ENCODE measurements at regions not wholly inside any gene's neighbourhood (a gene's known extent, or its start where the extent isn't known, plus 50 kb on each side); places are given as distances from the start of the nearest gene placed in this dataset.

DNA sequence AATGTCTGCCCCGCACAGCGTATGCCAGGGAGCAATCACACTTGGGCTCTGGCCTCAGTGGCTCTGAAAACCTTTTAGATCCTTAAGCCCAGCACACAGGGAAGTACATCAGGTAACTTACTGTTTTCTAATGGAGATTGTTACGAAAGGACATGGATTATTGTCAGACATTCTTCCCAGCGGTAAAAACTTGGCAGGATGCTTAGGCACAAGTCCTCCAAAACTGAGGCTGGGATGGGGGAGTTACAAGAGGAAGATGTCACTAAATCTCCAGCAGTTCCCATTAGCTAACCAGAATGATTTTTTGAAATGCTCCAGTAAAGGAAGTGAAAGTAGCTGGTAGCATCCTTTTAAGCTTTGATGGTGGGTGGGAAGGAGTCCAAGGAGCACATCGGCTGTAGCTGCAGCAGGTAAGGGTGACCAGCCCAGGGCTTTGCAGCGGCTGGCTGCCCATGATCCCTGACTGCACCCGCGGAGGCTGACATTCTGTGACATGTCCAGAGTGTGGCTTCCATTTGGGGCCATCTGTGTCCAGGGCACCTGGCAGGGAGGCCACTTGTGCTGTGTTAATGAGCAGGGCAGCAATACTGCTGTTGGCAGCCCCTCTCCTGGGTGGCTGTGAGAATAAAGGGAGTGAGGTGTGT lies 165.8 kb downstream of the GADD45G start:
- Histone ChIP-seq H3K27ac (no peak overlapping the region), H3K27me3 (replicated peaks) (no peaks in the 10 kb centered on the region)
- in situ Hi-C loops (cut with HindIII; ENCODE audit: low pct_ligation_motif_present, low sequenced_read_pairs), result no loop called here

DNA sequence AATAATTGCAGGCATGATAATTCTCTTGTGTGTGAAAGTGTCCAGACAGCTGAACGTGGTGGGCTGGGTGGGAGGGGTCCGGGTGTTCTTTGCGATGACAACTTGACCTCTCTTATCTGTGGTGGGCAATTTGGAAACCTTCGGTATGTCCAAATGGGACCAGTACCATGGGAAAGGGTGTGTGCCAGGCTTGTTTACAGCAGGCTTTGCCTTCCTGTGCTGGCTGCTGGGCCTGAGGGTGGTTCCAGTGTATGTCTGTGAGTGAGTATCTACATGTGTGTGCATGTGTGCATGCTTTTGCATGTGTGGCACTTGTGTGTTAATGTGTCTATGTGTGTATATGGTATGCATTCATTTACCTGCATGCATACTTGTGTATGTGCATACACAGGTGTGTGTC lies 166.4 kb downstream of the GADD45G start:
- no peak overlapping the region for H3K27ac ChIP-seq
- H3K27me3 ChIP-seq (replicated peaks), result no peaks in the 10 kb centered on the region
- H3K4me3 ChIP-seq (ENCODE audit: low read depth, low read length), result no peak overlapping the region
- H3K36me3 ChIP-seq (replicated peaks), result no peaks in the 10 kb centered on the region
- TF ChIP-seq, protein P1, sequence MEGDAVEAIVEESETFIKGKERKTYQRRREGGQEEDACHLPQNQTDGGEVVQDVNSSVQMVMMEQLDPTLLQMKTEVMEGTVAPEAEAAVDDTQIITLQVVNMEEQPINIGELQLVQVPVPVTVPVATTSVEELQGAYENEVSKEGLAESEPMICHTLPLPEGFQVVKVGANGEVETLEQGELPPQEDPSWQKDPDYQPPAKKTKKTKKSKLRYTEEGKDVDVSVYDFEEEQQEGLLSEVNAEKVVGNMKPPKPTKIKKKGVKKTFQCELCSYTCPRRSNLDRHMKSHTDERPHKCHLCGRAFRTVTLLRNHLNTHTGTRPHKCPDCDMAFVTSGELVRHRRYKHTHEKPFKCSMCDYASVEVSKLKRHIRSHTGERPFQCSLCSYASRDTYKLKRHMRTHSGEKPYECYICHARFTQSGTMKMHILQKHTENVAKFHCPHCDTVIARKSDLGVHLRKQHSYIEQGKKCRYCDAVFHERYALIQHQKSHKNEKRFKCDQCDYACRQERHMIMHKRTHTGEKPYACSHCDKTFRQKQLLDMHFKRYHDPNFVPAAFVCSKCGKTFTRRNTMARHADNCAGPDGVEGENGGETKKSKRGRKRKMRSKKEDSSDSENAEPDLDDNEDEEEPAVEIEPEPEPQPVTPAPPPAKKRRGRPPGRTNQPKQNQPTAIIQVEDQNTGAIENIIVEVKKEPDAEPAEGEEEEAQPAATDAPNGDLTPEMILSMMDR (IDR thresholded peaks at IDR 0.05; ENCODE audit: low read depth, low read length, missing control alignments), result no peak
- in situ Hi-C loops (cut with HindIII; ENCODE audit: low pct_ligation_motif_present, low sequenced_read_pairs), result no loop called here
- no peak for DNase-seq

More for the DNA sequence above, 165.8 kb downstream of the GADD45G start:
- H3K4me3 ChIP-seq (ENCODE audit: low read depth, low read length), result no peak overlapping the region
- no peak for DNase-seq
- TF ChIP-seq, protein P1 (IDR thresholded peaks at IDR 0.05; ENCODE audit: low read depth, low read length, missing control alignments), result no peak
- no peaks in the 10 kb centered on the region for H3K36me3 ChIP-seq (replicated peaks)

DNA sequence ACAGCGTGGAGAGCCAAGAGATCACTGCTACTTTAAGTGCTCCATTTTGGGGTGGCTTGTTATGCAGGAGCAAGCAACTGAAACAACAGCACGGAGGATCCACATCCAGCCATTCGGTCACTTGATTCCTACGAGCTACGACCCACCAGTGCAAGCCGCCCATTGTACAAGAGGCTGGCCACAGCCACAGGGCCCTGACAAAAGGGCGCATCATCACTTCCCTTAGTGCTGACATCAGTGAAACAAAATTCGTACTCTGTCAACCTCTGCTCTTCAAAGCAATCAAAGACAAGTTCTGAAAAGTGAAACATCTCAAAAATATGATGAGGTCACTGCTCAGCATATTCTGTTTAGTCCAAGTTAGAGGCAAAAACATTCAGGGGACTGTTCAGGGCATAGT lies 168.4 kb downstream of the GADD45G start:
- Histone ChIP-seq H3K36me3 (replicated peaks) (no peaks in the 10 kb centered on the region), H3K27me3 (replicated peaks) (no peaks in the 10 kb centered on the region), H3K27ac (no peak overlapping the region), H3K4me3 (ENCODE audit: low read depth, low read length) (no peak overlapping the region)
- in situ Hi-C loops (cut with HindIII; ENCODE audit: low pct_ligation_motif_present, low sequenced_read_pairs), result no loop called here
- no peak for DNase-seq
- TF ChIP-seq, protein P1 (IDR thresholded peaks at IDR 0.05; ENCODE audit: low read depth, low read length, missing control alignments), result no peak

DNA sequence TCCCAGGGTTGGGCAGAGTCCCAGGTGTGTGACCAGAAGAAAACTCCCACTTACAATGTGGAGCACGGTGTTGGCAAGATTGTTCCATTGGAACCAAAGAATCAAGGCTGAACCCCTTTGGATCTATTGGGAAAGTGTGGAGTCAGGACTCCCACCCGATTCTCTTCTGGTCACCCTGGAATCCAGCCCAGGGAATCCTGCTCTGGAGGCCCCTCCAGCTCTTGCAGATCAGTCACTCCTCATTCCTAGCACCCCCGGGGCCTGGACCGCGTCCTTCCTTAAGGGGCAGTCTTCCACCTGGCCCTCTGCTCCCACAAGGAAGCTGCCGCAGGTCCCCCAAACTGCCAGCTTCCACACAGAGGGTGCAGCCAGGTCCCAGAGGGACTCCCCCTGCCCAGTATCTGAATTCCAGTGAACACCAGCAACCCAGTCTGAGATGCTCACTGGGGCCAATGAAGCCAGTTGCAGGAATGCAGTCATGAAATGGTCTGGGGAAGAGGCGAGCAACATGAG lies 170.1 kb downstream of the GADD45G start:
- no peak overlapping the region for H3K27ac ChIP-seq
- H3K27me3 ChIP-seq (replicated peaks), result no peaks in the 10 kb centered on the region
- H3K4me3 ChIP-seq (ENCODE audit: low read depth, low read length), result no peak overlapping the region
- no peak for DNase-seq
- TF ChIP-seq, protein P1 (IDR thresholded peaks at IDR 0.05; ENCODE audit: low read depth, low read length, missing control alignments), result no peak
- in situ Hi-C loops (cut with HindIII; ENCODE audit: low pct_ligation_motif_present, low sequenced_read_pairs), result no loop called here
- H3K36me3 ChIP-seq (replicated peaks), result no peaks in the 10 kb centered on the region

DNA sequence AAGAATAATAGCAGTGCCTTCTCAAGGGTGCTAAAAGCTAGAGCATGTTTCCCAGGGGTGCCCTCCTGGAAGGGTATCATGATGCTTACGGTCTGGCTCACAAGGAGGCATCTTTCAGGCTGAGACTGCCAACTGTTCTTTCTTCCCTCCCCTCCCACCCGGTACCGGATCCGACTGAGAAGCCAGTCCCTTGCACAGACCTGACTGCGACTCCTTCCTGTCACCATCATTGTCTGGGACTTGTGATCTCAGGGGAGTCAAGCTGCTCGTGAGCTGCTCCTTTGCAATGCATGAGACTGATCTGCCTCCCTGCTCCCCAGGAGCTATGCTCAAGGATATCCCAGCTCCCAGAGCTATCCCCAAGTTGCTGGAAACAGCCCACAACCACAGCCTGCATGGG lies 170.8 kb downstream of the GADD45G start:
- TF ChIP-seq, protein P1 (IDR thresholded peaks at IDR 0.05; ENCODE audit: low read depth, low read length, missing control alignments), result no peak

More for the DNA sequence above, 170.8 kb downstream of the GADD45G start:
- DNase-seq, result no peak
- H3K27me3 ChIP-seq (replicated peaks), result no peaks in the 10 kb centered on the region
- in situ Hi-C loops (cut with HindIII; ENCODE audit: low pct_ligation_motif_present, low sequenced_read_pairs), result no loop called here
- H3K4me3 ChIP-seq (ENCODE audit: low read depth, low read length), result no peak overlapping the region
- H3K36me3 ChIP-seq (replicated peaks), result no peaks in the 10 kb centered on the region
- H3K27ac ChIP-seq, result no peak overlapping the region

Measured in brain microvascular endothelial cell (primary cell).